Activated CD8-positive, alpha-beta memory T cell treated with anti-CD3 and anti-CD28 coated beads, Interleukin-2, amount 10 ng/mL, durations not matched to agents 7 days and 5 days (primary cell): ENCODE measurements at regions not wholly inside any gene's neighbourhood (a gene's known extent, or its start where the extent isn't known, plus 50 kb on each side); places are given as distances from the start of the nearest gene placed in this dataset.
A peak's percentile ranks its signal among the peaks of the same experiment; 100 is the strongest.

Experiments used
- ATAC-seq: fragments of 150-1000 bp; cut with Tn5 transposase; one replicate; pipeline ENCODE4 v1.10.0; 2021; ENCODE audit warnings: moderate library complexity
- CTCF ChIA-PET: fragments of 350-600 bp; sonication (Branson Sonifier 250); formaldehyde crosslinking; loops from one replicate; lab custom pipeline; 2021; ENCODE audit warnings: antibody characterized with exemption; lab: Charles Lee
- DNase-seq: peaks from one replicate; pipeline ENCODE4 v3.0.0-alpha.2; 2020
- H3K27ac Mint-ChIP-seq: one replicate; pipeline ENCODE4 v1.8.0; 2021; ENCODE audit warnings: mild to moderate bottlenecking, mixed read lengths
- H3K27me3 Mint-ChIP-seq: one replicate; pipeline ENCODE4 v1.8.0; 2021; ENCODE audit warnings: mixed read lengths
- H3K36me3 Mint-ChIP-seq: one replicate; pipeline ENCODE4 v1.8.0; 2021; ENCODE audit warnings: mild to moderate bottlenecking, mixed read lengths
- H3K4me1 Mint-ChIP-seq: one replicate; pipeline ENCODE4 v1.8.0; 2021; ENCODE audit warnings: mixed read lengths
- H3K4me3 Mint-ChIP-seq: one replicate; pipeline ENCODE4 v1.8.0; 2021; ENCODE audit warnings: mild to moderate bottlenecking, moderate library complexity, mixed read lengths
- H3K9me3 Mint-ChIP-seq: one replicate; pipeline ENCODE4 v1.8.0; 2022; ENCODE audit warnings: low read depth, mixed read lengths

- H3K36me3 Mint-ChIP-seq = peaks cover 40% of the 10 kb centered on the region
- CTCF ChIA-PET = interaction anchor here (0.9 kb wide), 1 partner anchor 15 kb away, joined by 3 read pairs; no protein-coding TSS in a partner anchor
- peaks cover 2% of the 10 kb centered on the region for H3K27me3 Mint-ChIP-seq
- peaks cover 23% of the 10 kb centered on the region for H3K9me3 Mint-ChIP-seq
- ATAC-seq = no peak
- H3K4me3 Mint-ChIP-seq = no peak overlapping the region
- DNase-seq = no peak
- H3K4me1 Mint-ChIP-seq = peaks cover 42% of the 10 kb centered on the region
- no peak overlapping the region for H3K27ac Mint-ChIP-seq
Measured at GRCh38 chr15:94177112-94177511, 54.2 kb upstream of the MCTP2 start.

- H3K4me3 Mint-ChIP-seq = no peak overlapping the region
- H3K36me3 Mint-ChIP-seq = peaks cover 47% of the 10 kb centered on the region
- peaks cover 26% of the 10 kb centered on the region for H3K9me3 Mint-ChIP-seq
- peaks cover 42% of the 10 kb centered on the region for H3K4me1 Mint-ChIP-seq
- peaks cover 4% of the 10 kb centered on the region for H3K27me3 Mint-ChIP-seq
- DNase-seq = no peak
- H3K27ac Mint-ChIP-seq = no peak overlapping the region
- CTCF ChIA-PET = interaction anchor here (3.2 kb wide), 1 partner anchor 55 kb away, joined by 12 read pairs; the partner anchor contains the start of gene MCTP2
- ATAC-seq = no peak
Measured at GRCh38 chr15:94175420-94175819, 55.9 kb upstream of the MCTP2 start.

GRCh38 chr15:94174399-94174802, 57.0 kb upstream of the MCTP2 start:
- Mint-ChIP-seq H3K36me3 (peaks cover 47% of the 10 kb centered on the region), H3K4me3 (no peak overlapping the region), H3K9me3 (peaks cover 26% of the 10 kb centered on the region), H3K27me3 (peaks cover 4% of the 10 kb centered on the region), H3K27ac (peak overlapping the region; percentile 49), H3K4me1 (peaks cover 42% of the 10 kb centered on the region)
- CTCF ChIA-PET = interaction anchor here (0.6 to 3.4 kb wide), 7 partner anchors 9 to 148 kb away, joined by 3 to 24 read pairs (median 5); partner anchors contain the start of gene MCTP2
- ATAC-seq (peak; percentile 90), DNase-seq (peak; percentile 57)

- CTCF ChIA-PET = interaction anchor here (0.7 to 2.3 kb wide), 5 partner anchors 63 to 156 kb away, joined by 3 to 7 read pairs (median 3); partner anchors contain the start of gene MCTP2
- no peak for ATAC-seq
- peaks cover 23% of the 10 kb centered on the region for H3K4me1 Mint-ChIP-seq
- peaks cover 32% of the 10 kb centered on the region for H3K36me3 Mint-ChIP-seq
- DNase-seq = no peak
- H3K9me3 Mint-ChIP-seq = peaks cover 16% of the 10 kb centered on the region
- peaks cover 10% of the 10 kb centered on the region for H3K27me3 Mint-ChIP-seq
- no peak overlapping the region for H3K4me3 Mint-ChIP-seq
- H3K27ac Mint-ChIP-seq = no peak overlapping the region
Measured at GRCh38 chr15:94168250-94168649, 63.1 kb upstream of the MCTP2 start.

GRCh38 chr15:94164971-94165370, 66.4 kb upstream of the MCTP2 start:
- Mint-ChIP-seq H3K36me3 (peaks cover 13% of the 10 kb centered on the region), H3K27ac (no peak overlapping the region), H3K27me3 (peaks cover 21% of the 10 kb centered on the region), H3K4me3 (no peak overlapping the region), H3K4me1 (peaks cover 13% of the 10 kb centered on the region), H3K9me3 (peaks cover 7% of the 10 kb centered on the region)
- DNase-seq (no peak), ATAC-seq (no peak)
- CTCF ChIA-PET = interaction anchor here (0.9 to 8.5 kb wide), 22 partner anchors 9 to 442 kb away, joined by 3 to 199 read pairs (median 4); partner anchors contain the start of gene MCTP2

- Mint-ChIP-seq H3K36me3 (peaks cover 13% of the 10 kb centered on the region), H3K27ac (no peak overlapping the region), H3K4me1 (peaks cover 13% of the 10 kb centered on the region), H3K27me3 (peaks cover 21% of the 10 kb centered on the region), H3K4me3 (no peak overlapping the region), H3K9me3 (peaks cover 7% of the 10 kb centered on the region)
- CTCF ChIA-PET = interaction anchor here (0.6 to 8.5 kb wide), 41 partner anchors 9 to 486 kb away, joined by 3 to 199 read pairs (median 4); partner anchors contain the start of gene MCTP2
- DNase-seq = peak; percentile 76
- ATAC-seq = peak; percentile 83
Measured at GRCh38 chr15:94164202-94164807, 67.1 kb upstream of the MCTP2 start.

- Mint-ChIP-seq H3K27me3 (peaks cover 21% of the 10 kb centered on the region), H3K9me3 (peaks cover 7% of the 10 kb centered on the region), H3K4me1 (peaks cover 13% of the 10 kb centered on the region), H3K36me3 (peaks cover 13% of the 10 kb centered on the region), H3K27ac (no peak overlapping the region), H3K4me3 (no peak overlapping the region)
- CTCF ChIA-PET = interaction anchor here (1.1 to 8.5 kb wide), 12 partner anchors 30 to 488 kb away, joined by 3 to 199 read pairs (median 4); partner anchors contain the start of gene MCTP2
- DNase-seq = no peak
- ATAC-seq = no peak
Measured at GRCh38 chr15:94162939-94163338, 68.4 kb upstream of the MCTP2 start.

- no peak for ATAC-seq
- Mint-ChIP-seq H3K9me3 (peaks cover 5% of the 10 kb centered on the region), H3K27ac (no peak overlapping the region), H3K4me3 (no peak overlapping the region), H3K4me1 (no peaks in the 10 kb centered on the region), H3K27me3 (peaks cover 54% of the 10 kb centered on the region), H3K36me3 (no peaks in the 10 kb centered on the region)
- no peak for DNase-seq
- CTCF ChIA-PET = interaction anchor here (0.9 to 1.9 kb wide), 3 partner anchors 10 to 170 kb away, joined by 3 to 7 read pairs (median 4); no protein-coding TSS in a partner anchor
Measured at GRCh38 chr15:94154255-94154654, 77.1 kb upstream of the MCTP2 start.

- Mint-ChIP-seq H3K9me3 (no peaks in the 10 kb centered on the region), H3K36me3 (no peaks in the 10 kb centered on the region), H3K27me3 (peaks cover 55% of the 10 kb centered on the region), H3K4me1 (no peaks in the 10 kb centered on the region), H3K4me3 (no peak overlapping the region), H3K27ac (no peak overlapping the region)
- DNase-seq = no peak
- CTCF ChIA-PET = interaction anchor here (0.8 to 1.4 kb wide), 2 partner anchors 12 to 25 kb away, joined by 3 read pairs; no protein-coding TSS in a partner anchor
- ATAC-seq = no peak
Measured at GRCh38 chr15:94145046-94145445, 86.3 kb upstream of the MCTP2 start.

GRCh38 chr15:94141802-94142201, 89.6 kb upstream of the MCTP2 start:
- CTCF ChIA-PET = no interaction called here
- H3K27ac Mint-ChIP-seq = no peak overlapping the region
- H3K4me3 Mint-ChIP-seq = no peak overlapping the region
- ATAC-seq (no peak), DNase-seq (no peak)
- H3K4me1 Mint-ChIP-seq = no peaks in the 10 kb centered on the region
- peaks cover 61% of the 10 kb centered on the region for H3K27me3 Mint-ChIP-seq
- H3K9me3 Mint-ChIP-seq = no peaks in the 10 kb centered on the region
- no peaks in the 10 kb centered on the region for H3K36me3 Mint-ChIP-seq

GRCh38 chr15:94135486-94136147, 95.7 kb upstream of the MCTP2 start:
- H3K27me3 Mint-ChIP-seq = peaks cover 71% of the 10 kb centered on the region
- no peaks in the 10 kb centered on the region for H3K36me3 Mint-ChIP-seq

GRCh38 chr15:94131875-94132274, 99.5 kb upstream of the MCTP2 start:
- CTCF ChIA-PET = interaction anchor here (0.8 to 1.2 kb wide), 2 partner anchors 12 to 192 kb away, joined by 3 to 6 read pairs; no protein-coding TSS in a partner anchor
- DNase-seq (no peak), ATAC-seq (no peak)
- Mint-ChIP-seq H3K27me3 (peaks cover 69% of the 10 kb centered on the region), H3K4me3 (no peak overlapping the region), H3K4me1 (no peaks in the 10 kb centered on the region), H3K9me3 (no peaks in the 10 kb centered on the region), H3K27ac (no peak overlapping the region), H3K36me3 (no peaks in the 10 kb centered on the region)

More at GRCh38 chr15:94135486-94136147, 95.7 kb upstream of the MCTP2 start:
- H3K9me3 Mint-ChIP-seq = no peaks in the 10 kb centered on the region
- no peak overlapping the region for H3K4me3 Mint-ChIP-seq
- no peaks in the 10 kb centered on the region for H3K4me1 Mint-ChIP-seq
- no peak overlapping the region for H3K27ac Mint-ChIP-seq
- DNase-seq (no peak), ATAC-seq (no peak)
- CTCF ChIA-PET = interaction anchor here (0.8 to 1.6 kb wide), 3 partner anchors 15 to 1105 kb away, joined by 3 to 8 read pairs (median 3); no protein-coding TSS in a partner anchor

GRCh38 chr15:94130504-94130903, 100.9 kb upstream of the MCTP2 start:
- H3K27ac Mint-ChIP-seq = no peak overlapping the region
- H3K9me3 Mint-ChIP-seq = no peaks in the 10 kb centered on the region
- ATAC-seq = no peak
- peaks cover 62% of the 10 kb centered on the region for H3K27me3 Mint-ChIP-seq
- H3K36me3 Mint-ChIP-seq = no peaks in the 10 kb centered on the region
- no peak for DNase-seq
- peaks cover 4% of the 10 kb centered on the region for H3K4me1 Mint-ChIP-seq
- no peak overlapping the region for H3K4me3 Mint-ChIP-seq
- CTCF ChIA-PET = interaction anchor here (1.4 kb wide), 1 partner anchor 10 kb away, joined by 4 read pairs; no protein-coding TSS in a partner anchor
